ENCODE measurements at regions not wholly inside any gene's neighbourhood (a gene's known extent, or its start where the extent isn't known, plus 50 kb on each side); places are given as distances from the start of the nearest gene placed in this dataset.
"Not testable (repeated sequence)": the region's sequence is repeated elsewhere in the genome, so short reads cannot be mapped to it uniquely, and the experiment has no call there.

- no peak for DNase-seq
Observed at GRCh38 chr6:76633259-76633658, 560.8 kb upstream of the IMPG1 start.

- DNase-seq, result no peak
Observed at GRCh38 chr6:76631622-76632021, 559.2 kb upstream of the IMPG1 start.

- DNase-seq, result no peak
Observed at GRCh38 chr6:76615395-76615794, 542.9 kb upstream of the IMPG1 start.

GRCh38 chr6:76612954-76613353 is 540.5 kb upstream of the IMPG1 start:
- no peak for DNase-seq

- no peak for DNase-seq
Observed at GRCh38 chr6:76609160-76609559, 536.7 kb upstream of the IMPG1 start.

GRCh38 chr6:76594109-76594508 is 521.6 kb upstream of the IMPG1 start:
- no peak for DNase-seq

GRCh38 chr6:76593668-76594067 is 521.2 kb upstream of the IMPG1 start:
- no peak for DNase-seq

- no peak for DNase-seq
Observed at GRCh38 chr6:76592566-76592965, 520.1 kb upstream of the IMPG1 start.

- DNase-seq, result no peak
Observed at GRCh38 chr6:76587271-76587670, 514.8 kb upstream of the IMPG1 start.

- DNase-seq, result no peak
Observed at GRCh38 chr6:76584121-76584520, 511.7 kb upstream of the IMPG1 start.

GRCh38 chr6:76578746-76579145 is 506.3 kb upstream of the IMPG1 start:
- no peak for DNase-seq

GRCh38 chr6:76574746-76575145 is 502.3 kb upstream of the IMPG1 start:
- DNase-seq, result no peak

GRCh38 chr6:76565932-76566331 is 493.5 kb upstream of the IMPG1 start:
- DNase-seq, result no peak

GRCh38 chr6:76562371-76562770 is 489.9 kb upstream of the IMPG1 start:
- not testable (repeated sequence) for DNase-seq

GRCh38 chr6:76560851-76561755 is 488.6 kb upstream of the IMPG1 start:
- not testable (repeated sequence) for DNase-seq

- DNase-seq, result no peak
Observed at GRCh38 chr6:76553256-76553655, 480.8 kb upstream of the IMPG1 start.

- no peak for DNase-seq
Observed at GRCh38 chr6:76552268-76552667, 479.8 kb upstream of the IMPG1 start.

- DNase-seq, result no peak
Observed at GRCh38 chr6:76533661-76534060, 461.2 kb upstream of the IMPG1 start.

- no peak for DNase-seq
Observed at GRCh38 chr6:76532647-76533046, 460.2 kb upstream of the IMPG1 start.

GRCh38 chr6:76518443-76518842 is 446.0 kb upstream of the IMPG1 start:
- no peak for DNase-seq

GRCh38 chr6:76516924-76517323 is 444.5 kb upstream of the IMPG1 start:
- DNase-seq, result no peak

- DNase-seq, result no peak
Observed at GRCh38 chr6:76510489-76510888, 438.0 kb upstream of the IMPG1 start.

- no peak for DNase-seq
Observed at GRCh38 chr6:76509397-76509796, 436.9 kb upstream of the IMPG1 start.

GRCh38 chr6:76506808-76507207 is 434.3 kb upstream of the IMPG1 start:
- no peak for DNase-seq

- no peak for DNase-seq
Observed at GRCh38 chr6:76495909-76496308, 423.4 kb upstream of the IMPG1 start.
